ENCODE measurements at regions not wholly inside any gene's neighbourhood (a gene's known extent, or its start where the extent isn't known, plus 50 kb on each side); places are given as distances from the start of the nearest gene placed in this dataset.

- ChIA-PET SMC1A (ENCODE audit: uncharacterized antibody, unreplicated experiment) (interaction anchor here (0.6 to 2.9 kb wide), 7 partner anchors 19 to 318 kb away, joined by 3 to 10 read pairs (median 5); no protein-coding TSS in a partner anchor), CTCF (interaction anchor here (0.6 to 5.5 kb wide), 6 partner anchors 89 to 279 kb away, joined by 3 to 85 read pairs (median 5); no protein-coding TSS in a partner anchor), RAD21 (ENCODE audit: unreplicated experiment) (interaction anchor here (1.0 to 1.6 kb wide), 2 partner anchors 88 to 273 kb away, joined by 4 read pairs; no protein-coding TSS in a partner anchor), POLR2A (no interaction called here)
- in situ Hi-C loops (cut with MboI) (loop anchor here (5.0 kb wide), 1 partner anchor 275 kb away; no protein-coding TSS in a partner anchor), intact Hi-C loops (cut with micrococcal nuclease; ENCODE audit: unreplicated experiment) (no loop called here)
- Histone ChIP-seq H3K36me3 (ENCODE audit: control insufficient read depth in 2 of 2, insufficient read depth in 2 of 2, low read length in 1 of 2) (no peaks in the 10 kb centered on the region), H3K79me2 (ENCODE audit: control insufficient read depth, insufficient read depth, low read length) (no peaks in the 10 kb centered on the region), H3K4me2 (ENCODE audit: control insufficient read depth, insufficient read depth) (no peak overlapping the region), H3K9me3 (replicated peaks; ENCODE audit: control insufficient read depth, insufficient read depth, low read length) (no peaks in the 10 kb centered on the region), H3K4me1 (ENCODE audit: control insufficient read depth, insufficient read depth, low read length) (no peaks in the 10 kb centered on the region), H3K9ac (ENCODE audit: control insufficient read depth, insufficient read depth, low read length) (no peak overlapping the region), H3K4me3 (no peak overlapping the region), H3K27me3 (replicated peaks in 1 of 2; ENCODE audit: control insufficient read depth in 2 of 2, insufficient read depth in 2 of 2, low read length in 1 of 2) (peaks cover 0 to 1% of the 10 kb centered on the region in 2 experiments; a peak in 3 of 4 replicates), H3K27ac (ENCODE audit: control insufficient read depth, insufficient read depth) (no peak overlapping the region), H4K20me1 (ENCODE audit: control insufficient read depth, insufficient read depth) (no peaks in the 10 kb centered on the region), H2AFZ (ENCODE audit: control insufficient read depth, low read depth, low read length) (no peak overlapping the region)
- no peak for ATAC-seq
- TF ChIP-seq FOXM1 (IDR thresholded peaks at IDR 0.05; ENCODE audit: low read depth, low read length) (no peak), SMARCA5 (IDR thresholded peaks at IDR 0.05) (no peak), TCF7 (IDR thresholded peaks at IDR 0.05; ENCODE audit: borderline replicate concordance) (no peak), FOS (IDR thresholded peaks at IDR 0.05; ENCODE audit: borderline replicate concordance, extremely low read depth, insufficient read length) (no peak), POLR2AphosphoS5 (IDR thresholded peaks at IDR 0.05; ENCODE audit: low read length) (no peak), ZNF622 (IDR thresholded peaks at IDR 0.05) (no peak), SUZ12 (IDR thresholded peaks at IDR 0.05; ENCODE audit: unreplicated experiment) (no peak), MTA2 (IDR thresholded peaks at IDR 0.05; ENCODE audit: low read depth) (no peak), ATF2 (IDR thresholded peaks at IDR 0.05; ENCODE audit: low read length) (no peak), RBBP5 (conservative IDR thresholded peaks at IDR 0.05) (no peak), BCL11A (IDR thresholded peaks at IDR 0.05; ENCODE audit: low read depth, low read length) (no peak), POLR2A (IDR thresholded peaks at IDR 0.05; ENCODE audit: low read depth, low read length) (no peak), JUNB (IDR thresholded peaks at IDR 0.05) (no peak), SRF (IDR thresholded peaks at IDR 0.05; ENCODE audit: low read depth in 2 of 2, low read length in 2 of 2) (no peak), POLR2AphosphoS2 (IDR thresholded peaks at IDR 0.05; ENCODE audit: low read depth, low read length) (no peak), YBX1 (IDR thresholded peaks at IDR 0.05) (no peak)
- TF ChIP-seq, protein P1, sequence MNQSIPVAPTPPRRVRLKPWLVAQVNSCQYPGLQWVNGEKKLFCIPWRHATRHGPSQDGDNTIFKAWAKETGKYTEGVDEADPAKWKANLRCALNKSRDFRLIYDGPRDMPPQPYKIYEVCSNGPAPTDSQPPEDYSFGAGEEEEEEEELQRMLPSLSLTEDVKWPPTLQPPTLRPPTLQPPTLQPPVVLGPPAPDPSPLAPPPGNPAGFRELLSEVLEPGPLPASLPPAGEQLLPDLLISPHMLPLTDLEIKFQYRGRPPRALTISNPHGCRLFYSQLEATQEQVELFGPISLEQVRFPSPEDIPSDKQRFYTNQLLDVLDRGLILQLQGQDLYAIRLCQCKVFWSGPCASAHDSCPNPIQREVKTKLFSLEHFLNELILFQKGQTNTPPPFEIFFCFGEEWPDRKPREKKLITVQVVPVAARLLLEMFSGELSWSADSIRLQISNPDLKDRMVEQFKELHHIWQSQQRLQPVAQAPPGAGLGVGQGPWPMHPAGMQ (IDR thresholded peaks at IDR 0.05; ENCODE audit: borderline replicate concordance) = no peak
- DNase-seq (ENCODE audit: low read depth, low spot score) = no peak
- FAIRE-seq = no peak
- no TSS peak for BruUV-seq (replicated peaks)
- WGBS (ENCODE audit: insufficient coverage, insufficient replicate concordance, low lambda C conversion rate, missing lambda C conversion rate) = 23% methylated on average over 4 of the region's 4 CpGs
These were observed 116.0 kb upstream of the RANBP3L start for GRCh38 chr5:36417668-36418067.
